Fibroblast of upper back skin (primary cell): ENCODE measurements at regions not wholly inside any gene's neighbourhood (a gene's known extent, or its start where the extent isn't known, plus 50 kb on each side); places are given as distances from the start of the nearest gene placed in this dataset.

Experiments used
- DNase-seq: peaks from one replicate; pipeline ENCODE4 v3.0.0-alpha.2; 2013

DNA sequence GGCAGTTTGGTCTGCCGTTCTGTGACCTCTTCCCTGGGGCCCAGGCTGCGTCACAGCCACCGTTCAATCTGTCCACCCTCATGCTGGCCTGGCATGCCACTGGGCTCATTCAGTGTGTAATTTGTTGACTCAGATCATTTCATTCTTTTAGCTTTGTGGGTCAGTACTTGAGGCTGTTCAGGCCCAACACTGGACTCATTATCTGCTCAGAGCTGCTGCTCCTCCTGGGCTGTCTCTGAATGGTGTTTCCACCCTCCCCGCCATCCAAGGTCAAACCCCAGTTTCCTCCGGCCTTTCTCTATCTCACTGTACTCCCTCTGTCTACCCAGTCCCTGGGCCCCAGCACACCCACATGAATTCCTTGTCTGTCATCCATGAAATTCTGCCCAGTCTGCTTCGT is 152.4 kb upstream of the NCK2 start:
- DNase-seq, result no peak

- no peak for DNase-seq
These were observed 153.7 kb upstream of the NCK2 start for GRCh38 chr2:105590780-105591660.

- no peak for DNase-seq
These were observed 156.1 kb upstream of the NCK2 start for GRCh38 chr2:105588581-105588980.

DNA sequence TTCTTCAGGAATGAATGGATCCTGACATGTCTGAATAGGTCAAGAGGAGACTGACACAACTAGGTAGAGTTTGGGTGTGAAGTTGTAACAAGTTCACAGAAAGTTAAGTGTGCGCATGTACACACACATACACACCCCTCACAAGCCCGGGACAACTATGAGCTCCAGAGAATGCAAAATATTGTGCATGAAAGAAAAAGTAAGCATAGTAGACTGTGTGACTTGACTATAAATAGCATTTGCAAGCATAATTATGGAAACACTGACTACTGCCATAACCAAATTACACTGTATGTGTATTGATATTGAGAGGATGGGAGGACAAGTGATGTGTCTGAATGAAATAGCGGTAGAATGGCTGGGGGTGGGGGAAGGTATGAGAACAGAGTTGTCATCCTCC is 157.1 kb upstream of the NCK2 start:
- DNase-seq, result no peak

GRCh38 chr2:105584435-105585010 is 160.2 kb upstream of the NCK2 start:
- DNase-seq, result no peak

DNA sequence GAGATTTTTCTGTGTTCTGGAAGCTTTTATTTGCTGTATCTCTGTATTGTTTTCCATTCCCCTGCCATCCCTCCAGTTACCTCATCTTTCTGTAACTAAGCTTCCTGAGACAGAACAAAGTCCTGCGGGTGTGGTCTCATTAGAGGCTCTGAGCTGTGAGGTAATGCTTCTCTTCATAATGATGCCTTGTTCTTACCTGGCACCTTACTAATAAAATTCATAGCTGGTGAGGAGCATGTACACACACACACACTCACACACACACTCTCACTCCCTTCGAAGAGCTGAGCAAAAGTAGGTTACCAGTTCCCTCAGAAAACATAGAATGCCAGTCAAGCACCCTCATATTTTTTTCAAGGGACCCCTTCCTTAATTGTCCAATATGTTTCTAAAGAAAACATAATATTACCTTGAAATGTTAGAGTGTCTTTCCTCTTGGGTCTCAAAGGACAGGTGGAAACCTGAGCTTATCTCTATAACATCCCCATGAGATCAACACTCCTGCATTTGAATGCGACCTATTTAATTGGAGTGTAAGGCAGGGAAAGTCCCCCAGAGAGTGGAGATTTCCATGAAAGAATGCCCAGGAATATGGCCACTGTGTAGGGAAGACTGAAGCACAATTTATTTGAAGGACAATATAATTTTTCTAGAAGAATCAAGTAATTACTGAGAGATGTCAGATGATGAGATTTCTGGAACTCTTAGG is 161.6 kb upstream of the NCK2 start:
- DNase-seq, result no peak

GRCh38 chr2:105581555-105581944 is 163.2 kb upstream of the NCK2 start:
- DNase-seq, result no peak

GRCh38 chr2:105580870-105581554 is 163.7 kb upstream of the NCK2 start:
- no peak for DNase-seq

DNA sequence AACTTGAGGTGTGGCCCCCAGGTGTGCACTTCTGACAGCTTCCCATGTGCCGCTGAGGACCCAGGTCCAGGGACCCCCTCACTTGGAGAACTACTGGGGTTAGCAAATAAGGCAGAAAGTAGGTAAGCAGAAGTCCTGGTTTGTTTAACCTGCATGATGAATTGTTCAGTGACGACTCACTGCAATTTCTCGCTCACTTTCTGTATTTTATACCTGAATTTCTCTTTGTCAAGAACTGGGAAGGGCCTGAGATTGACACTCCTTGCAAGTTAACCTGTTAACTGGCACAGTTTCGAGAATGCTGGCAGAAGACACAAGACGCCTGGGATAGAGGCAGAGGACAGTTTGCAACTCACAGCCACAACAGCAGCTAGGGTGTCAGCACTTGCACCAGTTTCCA is 164.5 kb upstream of the NCK2 start:
- no peak for DNase-seq

GRCh38 chr2:105578166-105578565 is 166.5 kb upstream of the NCK2 start:
- DNase-seq, result no peak

- no peak for DNase-seq
These were observed 166.9 kb upstream of the NCK2 start for GRCh38 chr2:105577762-105578161.

DNA sequence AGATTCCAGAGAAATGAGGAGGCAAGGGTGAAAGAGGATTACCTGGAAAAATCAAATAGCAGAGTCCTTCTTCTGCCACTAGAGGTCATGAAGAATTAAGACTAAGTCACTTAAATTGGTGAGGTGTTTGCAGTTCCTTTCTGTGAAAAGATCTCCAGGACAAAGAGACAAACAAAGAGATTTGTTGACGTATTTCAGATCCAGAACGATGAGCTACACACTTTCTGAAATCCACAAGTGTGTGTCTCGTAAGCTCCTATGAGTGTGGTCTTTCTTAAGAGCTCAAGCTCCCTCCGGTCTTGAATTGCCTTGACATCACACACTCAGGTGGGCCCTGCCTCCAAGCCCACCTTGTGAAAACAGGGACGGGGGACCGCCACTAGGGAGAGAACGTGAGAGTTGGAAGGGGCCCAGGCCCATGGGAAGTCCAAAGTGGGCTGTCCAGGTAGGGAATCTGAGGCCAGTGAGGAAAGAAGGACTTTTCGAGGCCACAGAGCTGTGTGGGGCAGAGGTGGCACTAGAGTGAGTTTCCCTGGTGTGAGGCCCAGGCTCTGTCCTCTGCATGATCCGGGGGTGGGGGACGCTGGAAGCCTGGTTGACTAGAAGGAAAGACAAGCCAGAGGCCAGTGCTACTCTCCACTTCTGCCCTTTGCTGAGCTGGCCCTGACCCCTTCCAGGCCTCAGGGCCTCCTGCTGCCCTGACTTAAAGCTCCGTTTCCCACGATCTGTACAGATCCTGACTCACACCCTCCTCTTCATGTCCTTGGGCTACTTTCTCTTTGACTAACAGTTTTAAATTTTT is 168.1 kb upstream of the NCK2 start:
- DNase-seq, result peak; percentile 53

DNA sequence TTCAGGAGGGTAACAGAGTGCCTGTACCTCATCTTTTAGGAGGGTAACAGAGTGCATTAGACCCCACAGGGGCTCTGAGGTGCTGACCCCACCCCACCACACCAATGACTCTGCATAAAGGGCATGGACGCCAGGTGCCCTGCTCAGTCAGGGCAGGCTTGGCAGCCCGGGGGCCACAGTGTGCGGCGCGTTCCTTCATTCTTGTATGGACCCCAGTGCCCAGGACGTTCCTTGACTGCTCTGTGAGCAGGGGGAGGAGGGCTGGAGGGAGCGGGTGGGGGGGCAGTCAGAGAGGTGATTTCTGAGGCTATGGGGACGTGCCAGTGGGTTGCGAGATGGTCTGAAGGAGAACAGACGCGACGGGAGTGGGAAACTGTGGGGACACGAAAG is 168.7 kb upstream of the NCK2 start:
- no peak for DNase-seq

GRCh38 chr2:105575499-105576025 is 169.2 kb upstream of the NCK2 start:
- DNase-seq, result no peak

GRCh38 chr2:105574796-105575344 is 169.8 kb upstream of the NCK2 start:
- no peak for DNase-seq

DNA sequence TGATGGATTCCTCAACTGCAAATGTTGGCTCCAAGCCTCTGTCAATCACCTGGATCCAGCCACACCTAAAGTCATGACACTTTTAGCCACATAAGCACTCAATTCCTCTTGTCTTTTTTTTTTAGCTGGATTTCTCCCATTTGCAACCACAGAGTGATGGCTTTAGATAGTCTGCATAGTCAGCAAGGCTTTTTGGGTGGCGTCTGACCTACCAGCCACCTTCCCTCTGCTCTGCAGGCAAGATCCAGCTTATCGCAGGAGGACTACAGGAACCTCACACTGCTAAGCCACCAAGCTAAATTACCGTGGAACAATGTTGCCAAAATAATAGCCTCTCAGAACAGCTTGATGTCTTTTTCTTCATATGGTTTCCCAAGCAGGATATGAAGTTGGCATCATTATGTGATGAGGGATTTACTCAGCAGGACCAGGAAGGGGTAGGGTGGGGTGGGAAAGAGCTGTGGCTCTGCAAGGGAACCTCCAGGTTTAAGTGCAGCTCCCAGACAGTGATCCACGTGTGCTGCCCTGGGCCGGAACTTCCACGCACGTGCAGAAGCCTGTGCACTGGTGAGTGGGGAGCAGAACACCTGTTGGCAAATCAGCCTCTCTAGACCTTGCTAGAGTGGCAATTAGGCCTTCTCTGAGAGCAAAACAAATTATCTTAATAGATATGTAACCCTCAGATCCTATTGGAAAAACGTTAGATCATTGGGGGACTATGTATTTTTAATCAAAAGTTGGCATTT is 170.6 kb upstream of the NCK2 start:
- DNase-seq, result no peak

- no peak for DNase-seq
These were observed 171.2 kb upstream of the NCK2 start for GRCh38 chr2:105573490-105573889.

- no peak for DNase-seq
These were observed 172.7 kb upstream of the FHL2 start for GRCh38 chr2:105571445-105571987.

- no peak for DNase-seq
These were observed 171.9 kb upstream of the FHL2 start for GRCh38 chr2:105570757-105571156.

GRCh38 chr2:105570326-105570725 is 171.5 kb upstream of the FHL2 start:
- no peak for DNase-seq

GRCh38 chr2:105569606-105570005 is 170.8 kb upstream of the FHL2 start:
- DNase-seq, result no peak
